Tibial nerve (tissue), 4 donors: ENCODE measurements at regions not wholly inside any gene's neighbourhood (a gene's known extent, or its start where the extent isn't known, plus 50 kb on each side); places are given as distances from the start of the nearest gene placed in this dataset.

Experiments used
- EP300 ChIP-seq, 2 donors: sonication (generic); formaldehyde crosslinking; IDR thresholded peaks; one replicate each; pipeline ENCODE4 v1.6.1; 2017; ENCODE audit warnings: antibody characterized with exemption in 2 of 2, mild to moderate bottlenecking in 1 of 2
- TF ChIP-seq, protein P1 (sequence below), 5 experiments: fragments of 200-600 bp in 3 of 5; fragments of 450-650 bp in 2 of 5; sonication (generic) in 3 of 5; IDR thresholded peaks; one replicate each; pipeline ENCODE4 v1.5.1; 2016 to 2019; ENCODE audit warnings: antibody characterized with exemption in 5 of 5, mild to moderate bottlenecking in 3 of 5, moderate library complexity in 2 of 5

DNA sequence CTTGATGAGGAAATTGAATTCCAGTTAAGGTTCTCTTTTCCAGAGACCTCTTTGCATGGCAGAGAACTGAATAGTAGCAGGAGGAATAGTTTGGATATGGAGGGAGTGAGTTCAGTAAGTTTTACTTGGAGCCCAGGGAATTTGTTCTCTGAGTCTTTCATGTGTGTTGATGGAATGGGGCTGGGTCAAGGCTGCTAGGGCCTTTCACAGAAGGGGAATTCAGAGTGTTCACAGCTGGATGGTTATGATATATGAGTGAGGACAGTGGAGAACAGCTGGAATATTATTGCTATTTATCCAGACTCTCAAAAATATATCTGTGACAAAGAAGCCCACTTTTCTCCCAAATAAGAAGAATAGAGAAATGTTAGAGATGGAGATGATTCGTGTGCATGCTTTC, 372.8 kb downstream of the PLK2 start:
- TF ChIP-seq, protein P1, sequence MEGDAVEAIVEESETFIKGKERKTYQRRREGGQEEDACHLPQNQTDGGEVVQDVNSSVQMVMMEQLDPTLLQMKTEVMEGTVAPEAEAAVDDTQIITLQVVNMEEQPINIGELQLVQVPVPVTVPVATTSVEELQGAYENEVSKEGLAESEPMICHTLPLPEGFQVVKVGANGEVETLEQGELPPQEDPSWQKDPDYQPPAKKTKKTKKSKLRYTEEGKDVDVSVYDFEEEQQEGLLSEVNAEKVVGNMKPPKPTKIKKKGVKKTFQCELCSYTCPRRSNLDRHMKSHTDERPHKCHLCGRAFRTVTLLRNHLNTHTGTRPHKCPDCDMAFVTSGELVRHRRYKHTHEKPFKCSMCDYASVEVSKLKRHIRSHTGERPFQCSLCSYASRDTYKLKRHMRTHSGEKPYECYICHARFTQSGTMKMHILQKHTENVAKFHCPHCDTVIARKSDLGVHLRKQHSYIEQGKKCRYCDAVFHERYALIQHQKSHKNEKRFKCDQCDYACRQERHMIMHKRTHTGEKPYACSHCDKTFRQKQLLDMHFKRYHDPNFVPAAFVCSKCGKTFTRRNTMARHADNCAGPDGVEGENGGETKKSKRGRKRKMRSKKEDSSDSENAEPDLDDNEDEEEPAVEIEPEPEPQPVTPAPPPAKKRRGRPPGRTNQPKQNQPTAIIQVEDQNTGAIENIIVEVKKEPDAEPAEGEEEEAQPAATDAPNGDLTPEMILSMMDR (IDR thresholded peaks at IDR 0.05) = no peak
- TF ChIP-seq EP300 (IDR thresholded peaks at IDR 0.05) = no peak
